ENCODE measurements at regions not wholly inside any gene's neighbourhood (a gene's known extent, or its start where the extent isn't known, plus 50 kb on each side); places are given as distances from the start of the nearest gene placed in this dataset.

- no peak for DNase-seq
Measured at GRCh38 chr6:2414885-2415547, 169.6 kb upstream of the GMDS start.

- no peak for DNase-seq
Measured at GRCh38 chr6:2412731-2413130, 167.3 kb upstream of the GMDS start.

- DNase-seq = no peak
Measured at GRCh38 chr6:2410656-2411380, 165.4 kb upstream of the GMDS start.

GRCh38 chr6:2407525-2407924, 162.1 kb upstream of the GMDS start:
- DNase-seq = no peak

- DNase-seq = no peak
Measured at GRCh38 chr6:2404211-2404929, 159.0 kb upstream of the GMDS start.

GRCh38 chr6:2403546-2403945, 158.1 kb upstream of the GMDS start:
- no peak for DNase-seq

GRCh38 chr6:2396846-2397630, 151.6 kb upstream of the GMDS start:
- peak in 1 of 2 experiments; percentile 41 for DNase-seq

GRCh38 chr6:2396042-2396657, 150.7 kb upstream of the GMDS start:
- peak; percentile 32 to 53 for DNase-seq

- DNase-seq = no peak
Measured at GRCh38 chr6:2388554-2389324, 143.3 kb upstream of the GMDS start.

GRCh38 chr6:2387445-2387844, 142.0 kb upstream of the GMDS start:
- DNase-seq = no peak

GRCh38 chr6:2385471-2385983, 140.1 kb upstream of the GMDS start:
- DNase-seq = no peak

GRCh38 chr6:2384528-2384927, 139.1 kb upstream of the GMDS start:
- no peak for DNase-seq

- peak in 1 of 2 experiments; percentile 31 for DNase-seq
Measured at GRCh38 chr6:2381872-2382661, 136.7 kb upstream of the GMDS start.

- no peak for DNase-seq
Measured at GRCh38 chr6:2378891-2379652, 133.7 kb upstream of the GMDS start.

- no peak for DNase-seq
Measured at GRCh38 chr6:2378046-2378657, 132.7 kb upstream of the GMDS start.

- DNase-seq = no peak
Measured at GRCh38 chr6:2376429-2377355, 131.3 kb upstream of the GMDS start.

GRCh38 chr6:2375443-2375842, 130.0 kb upstream of the GMDS start:
- DNase-seq = no peak

GRCh38 chr6:2369606-2370005, 124.2 kb upstream of the GMDS start:
- no peak for DNase-seq

All from NCI-H446 (cell line).